Nephron progenitor cell (in vitro differentiated cells): ENCODE measurements at regions not wholly inside any gene's neighbourhood (a gene's known extent, or its start where the extent isn't known, plus 50 kb on each side); places are given as distances from the start of the nearest gene placed in this dataset.

Source experiments
- DNase-seq: peaks from one replicate; pipeline ENCODE4 v3.0.0; 2021
- H3K27ac Mint-ChIP-seq: 2 replicates; pipeline ENCODE4 v1.8.0; 2021; ENCODE audit warnings: mild to moderate bottlenecking, moderate library complexity, mixed read lengths
- H3K27me3 Mint-ChIP-seq: 2 replicates; pipeline ENCODE4 v1.8.0; 2021; ENCODE audit warnings: mild to moderate bottlenecking, low read depth, mixed read lengths; ENCODE audit not compliant: poor library complexity
- H3K36me3 Mint-ChIP-seq: 2 replicates; pipeline ENCODE4 v1.8.0; 2021; ENCODE audit warnings: low read depth, mixed read lengths
- H3K4me1 Mint-ChIP-seq: 2 replicates; pipeline ENCODE4 v1.8.0; 2021; ENCODE audit warnings: mixed read lengths
- H3K4me3 Mint-ChIP-seq: 2 replicates; pipeline ENCODE4 v1.8.0; 2021; ENCODE audit warnings: mild to moderate bottlenecking, moderate library complexity, mixed read lengths
- H3K9me3 Mint-ChIP-seq: 2 replicates; pipeline ENCODE4 v1.8.0; 2021; ENCODE audit warnings: mild to moderate bottlenecking, moderate library complexity, mixed read lengths
- TF ChIP-seq, protein P1 (sequence below): fragments of 200-600 bp; sonication (generic); IDR thresholded peaks from 2 replicates; pipeline ENCODE4 v1.5.0; 2021; ENCODE audit warnings: antibody characterized with exemption

DNA sequence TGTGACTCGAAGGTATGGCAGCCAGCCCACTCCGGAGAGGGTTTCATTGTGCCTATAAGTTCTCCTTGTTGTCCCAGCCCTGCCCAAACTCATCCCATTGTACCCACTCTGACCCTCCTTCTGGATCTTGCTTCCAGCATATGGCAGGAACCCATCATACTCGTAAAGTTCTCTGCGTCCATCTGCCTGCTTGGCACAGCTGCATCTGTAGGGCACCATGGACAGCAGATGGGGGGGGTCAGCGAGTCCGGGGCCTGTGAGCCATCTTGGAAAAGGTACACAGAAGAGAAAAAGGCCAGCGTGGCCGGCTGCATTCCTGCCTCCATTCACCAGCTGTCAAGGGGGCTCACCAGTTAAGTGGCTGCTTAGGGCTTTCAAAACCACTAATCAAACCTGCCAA is 94.9 kb upstream of the IGSF21 start:
- Mint-ChIP-seq H3K27ac (no peak overlapping the region), H3K4me1 (no peaks in the 10 kb centered on the region), H3K36me3 (no peaks in the 10 kb centered on the region), H3K4me3 (no peak overlapping the region), H3K27me3 (peaks cover 72% of the 10 kb centered on the region), H3K9me3 (no peaks in the 10 kb centered on the region)
- DNase-seq, result no peak
- TF ChIP-seq, protein P1, sequence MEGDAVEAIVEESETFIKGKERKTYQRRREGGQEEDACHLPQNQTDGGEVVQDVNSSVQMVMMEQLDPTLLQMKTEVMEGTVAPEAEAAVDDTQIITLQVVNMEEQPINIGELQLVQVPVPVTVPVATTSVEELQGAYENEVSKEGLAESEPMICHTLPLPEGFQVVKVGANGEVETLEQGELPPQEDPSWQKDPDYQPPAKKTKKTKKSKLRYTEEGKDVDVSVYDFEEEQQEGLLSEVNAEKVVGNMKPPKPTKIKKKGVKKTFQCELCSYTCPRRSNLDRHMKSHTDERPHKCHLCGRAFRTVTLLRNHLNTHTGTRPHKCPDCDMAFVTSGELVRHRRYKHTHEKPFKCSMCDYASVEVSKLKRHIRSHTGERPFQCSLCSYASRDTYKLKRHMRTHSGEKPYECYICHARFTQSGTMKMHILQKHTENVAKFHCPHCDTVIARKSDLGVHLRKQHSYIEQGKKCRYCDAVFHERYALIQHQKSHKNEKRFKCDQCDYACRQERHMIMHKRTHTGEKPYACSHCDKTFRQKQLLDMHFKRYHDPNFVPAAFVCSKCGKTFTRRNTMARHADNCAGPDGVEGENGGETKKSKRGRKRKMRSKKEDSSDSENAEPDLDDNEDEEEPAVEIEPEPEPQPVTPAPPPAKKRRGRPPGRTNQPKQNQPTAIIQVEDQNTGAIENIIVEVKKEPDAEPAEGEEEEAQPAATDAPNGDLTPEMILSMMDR, result no peak

DNA sequence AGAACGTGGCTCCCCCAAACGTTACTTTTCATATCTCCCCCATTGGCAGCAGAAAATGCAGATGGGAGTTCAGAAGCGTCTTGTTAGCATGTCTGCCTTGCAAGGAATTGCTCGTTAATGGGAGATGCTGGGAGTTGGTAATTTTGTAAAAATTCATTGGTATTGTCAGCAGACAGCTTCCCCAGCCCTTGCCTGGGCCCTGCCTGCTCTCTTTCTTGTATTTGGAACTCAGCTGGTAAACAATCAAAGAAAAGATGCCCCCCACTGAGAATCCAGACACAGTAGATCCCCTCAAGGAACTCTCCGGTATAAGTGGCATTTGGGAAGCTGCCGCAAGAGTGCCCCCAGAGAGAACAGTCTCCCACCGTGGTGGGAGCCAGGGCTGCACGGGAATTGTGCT is 94.4 kb upstream of the IGSF21 start:
- Mint-ChIP-seq H3K9me3 (no peaks in the 10 kb centered on the region), H3K27ac (no peak overlapping the region), H3K4me3 (no peak overlapping the region), H3K36me3 (no peaks in the 10 kb centered on the region), H3K27me3 (peaks cover 69% of the 10 kb centered on the region), H3K4me1 (no peaks in the 10 kb centered on the region)
- DNase-seq, result no peak
- TF ChIP-seq, protein P1, result no peak

DNA sequence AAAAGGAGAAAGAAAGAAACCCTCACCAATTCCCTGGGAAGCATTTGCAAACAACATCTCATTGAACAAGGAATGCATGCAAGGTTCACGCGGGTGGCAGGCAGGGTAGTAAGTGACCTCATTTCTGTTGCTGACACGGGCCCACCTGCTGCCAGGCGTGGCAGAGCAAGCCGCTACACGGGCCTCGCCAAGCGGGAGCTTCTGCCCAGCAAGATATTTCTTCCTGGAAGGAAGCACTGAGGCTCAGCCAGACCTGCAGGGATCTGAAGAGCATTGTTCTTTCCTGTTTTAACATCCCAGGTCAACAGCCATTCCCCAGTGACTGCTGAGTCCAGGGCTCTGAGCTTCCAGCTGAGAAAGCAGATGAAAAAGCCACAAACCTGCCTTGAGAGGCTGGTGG is 91.9 kb upstream of the IGSF21 start:
- no peaks in the 10 kb centered on the region for H3K36me3 Mint-ChIP-seq
- no peak overlapping the region for H3K4me3 Mint-ChIP-seq
- TF ChIP-seq, protein P1, result no peak
- H3K27ac Mint-ChIP-seq, result no peak overlapping the region
- no peaks in the 10 kb centered on the region for H3K4me1 Mint-ChIP-seq
- H3K9me3 Mint-ChIP-seq, result no peaks in the 10 kb centered on the region
- peaks cover 67% of the 10 kb centered on the region for H3K27me3 Mint-ChIP-seq
- DNase-seq, result no peak

DNA sequence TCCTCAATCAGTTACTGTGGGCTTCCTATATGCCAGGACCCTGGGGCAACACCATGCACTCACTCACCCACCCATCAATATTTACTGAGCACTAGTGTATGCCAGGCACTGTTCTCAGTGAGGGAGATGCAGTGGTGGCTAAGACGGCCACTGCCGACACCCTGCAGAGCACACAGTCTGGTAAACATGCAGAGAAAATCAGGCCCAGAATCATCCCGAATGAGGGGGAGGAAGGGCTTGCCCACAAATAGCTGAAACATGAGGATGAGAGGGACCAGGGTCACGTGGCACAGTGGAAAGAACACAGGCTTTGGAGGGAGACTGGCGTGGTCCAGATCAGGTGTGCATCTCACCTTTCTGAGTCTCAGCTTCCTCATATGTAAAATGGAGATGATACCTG is 89.2 kb upstream of the IGSF21 start:
- DNase-seq, result no peak

DNA sequence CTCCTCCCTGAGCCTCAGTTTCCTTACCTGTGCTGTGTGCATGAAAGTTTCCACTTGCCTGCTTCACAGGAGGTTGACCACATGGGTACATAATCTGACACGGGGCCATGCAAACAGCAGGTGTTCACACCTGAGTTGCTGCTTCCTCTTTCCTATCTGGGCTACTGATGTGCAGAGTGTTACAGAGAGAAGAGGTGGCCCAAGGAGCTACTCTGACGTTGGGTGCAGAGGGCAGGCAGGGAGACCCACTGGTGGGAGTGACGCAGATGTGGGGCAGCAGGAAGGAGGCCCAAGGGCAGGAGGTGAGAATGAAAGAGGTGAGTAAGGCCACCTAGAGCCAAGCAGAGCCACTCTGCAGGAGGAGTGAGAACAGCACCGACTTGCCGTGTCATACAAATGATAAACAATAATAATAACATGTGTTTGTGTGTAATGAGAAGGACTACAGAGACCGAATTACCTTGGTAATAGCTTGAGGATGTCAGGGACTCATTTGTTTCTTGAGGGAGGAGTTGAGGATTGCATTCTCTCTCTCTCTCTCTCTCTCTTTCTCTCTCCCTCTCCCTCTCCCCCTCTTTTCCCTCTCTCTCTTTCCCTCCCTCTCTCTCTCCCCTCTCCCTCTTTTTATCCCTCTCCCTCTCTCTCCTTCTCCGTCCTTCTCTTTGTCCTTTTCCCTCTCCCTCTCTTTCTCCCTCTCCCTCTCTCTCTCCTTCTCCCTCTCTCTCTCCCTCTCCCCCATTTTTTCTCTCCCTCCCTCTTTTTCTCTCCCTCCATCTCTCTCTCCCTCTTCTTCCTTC is 87.4 kb upstream of the IGSF21 start:
- Mint-ChIP-seq H3K27me3 (peaks cover 81% of the 10 kb centered on the region), H3K9me3 (no peaks in the 10 kb centered on the region), H3K36me3 (no peaks in the 10 kb centered on the region), H3K4me3 (no peak overlapping the region), H3K27ac (no peak overlapping the region), H3K4me1 (peaks cover 11% of the 10 kb centered on the region)
- TF ChIP-seq, protein P1, result no peak
- no peak for DNase-seq

More for the DNA sequence above, 89.2 kb upstream of the IGSF21 start:
- Mint-ChIP-seq H3K36me3 (no peaks in the 10 kb centered on the region), H3K9me3 (no peaks in the 10 kb centered on the region), H3K4me3 (no peak overlapping the region), H3K27ac (peak overlapping the region; percentile 67), H3K27me3 (peaks cover 78% of the 10 kb centered on the region), H3K4me1 (peaks cover 11% of the 10 kb centered on the region)
- TF ChIP-seq, protein P1, result no peak

DNA sequence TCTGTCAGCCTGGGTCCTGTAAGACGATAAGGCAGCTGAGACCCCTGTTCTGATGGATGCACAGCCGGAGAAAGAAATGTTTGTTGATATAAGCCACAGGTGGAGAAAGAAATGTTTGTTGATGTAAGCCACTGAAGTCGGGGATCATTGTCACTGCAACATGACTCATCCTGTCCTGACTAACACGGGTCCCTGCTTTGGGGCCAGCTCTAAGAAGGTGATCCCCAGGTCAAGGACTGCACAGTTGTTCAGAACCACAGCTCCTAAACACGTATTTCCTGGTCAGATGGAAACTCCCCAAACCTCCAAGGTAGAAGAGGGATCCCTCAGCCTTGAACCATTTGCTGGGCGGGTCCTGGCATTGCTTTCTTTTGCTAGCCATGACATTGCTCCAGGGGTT is 86.4 kb upstream of the IGSF21 start:
- DNase-seq, result no peak
- Mint-ChIP-seq H3K27ac (no peak overlapping the region), H3K4me3 (no peak overlapping the region), H3K4me1 (peaks cover 11% of the 10 kb centered on the region), H3K36me3 (no peaks in the 10 kb centered on the region), H3K9me3 (no peaks in the 10 kb centered on the region), H3K27me3 (peaks cover 83% of the 10 kb centered on the region)
- TF ChIP-seq, protein P1, result no peak
